HG03457 (cell line): ENCODE measurements at regions not wholly inside any gene's neighbourhood (a gene's known extent, or its start where the extent isn't known, plus 50 kb on each side); places are given as distances from the start of the nearest gene placed in this dataset.
"Not testable (repeated sequence)": the region's sequence is repeated elsewhere in the genome, so short reads cannot be mapped to it uniquely, and the experiment has no call there.

Experiments used
- ATAC-seq: cut with Tn5 transposase; IDR thresholded peaks from one replicate; pipeline ENCODE4 v1.9.1; 2021; ENCODE audit warnings: moderate number of reproducible peaks; ENCODE audit not compliant: unreplicated experiment

GRCh38 chr1:87398641-87399040 lies 70.0 kb downstream of the LMO4 start:
- ATAC-seq: no peak

- no peak for ATAC-seq
Measured at GRCh38 chr1:87399264-87399663, 70.6 kb downstream of the LMO4 start.

DNA sequence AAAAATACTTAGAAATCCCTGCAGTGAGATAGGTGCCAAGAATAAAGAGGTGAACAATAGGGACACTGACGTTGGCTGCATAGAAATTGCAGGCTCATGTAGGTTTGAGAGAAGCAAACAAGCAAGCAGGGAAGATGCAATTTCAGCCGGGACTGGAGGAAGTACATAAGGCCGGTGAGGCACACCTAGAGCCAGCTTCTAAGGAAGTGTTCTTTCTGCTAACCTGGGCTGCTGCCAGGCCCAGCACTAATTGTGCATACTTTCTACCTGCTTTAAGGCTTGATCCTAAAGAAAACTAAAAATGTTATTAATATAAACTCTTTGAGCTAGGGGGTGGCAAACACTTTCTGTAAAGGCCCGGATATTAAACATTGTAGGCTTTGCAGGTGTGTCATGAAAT lies 71.0 kb downstream of the LMO4 start:
- no peak for ATAC-seq

- no peak for ATAC-seq
Measured at GRCh38 chr1:87400813-87401212, 72.1 kb downstream of the LMO4 start.

DNA sequence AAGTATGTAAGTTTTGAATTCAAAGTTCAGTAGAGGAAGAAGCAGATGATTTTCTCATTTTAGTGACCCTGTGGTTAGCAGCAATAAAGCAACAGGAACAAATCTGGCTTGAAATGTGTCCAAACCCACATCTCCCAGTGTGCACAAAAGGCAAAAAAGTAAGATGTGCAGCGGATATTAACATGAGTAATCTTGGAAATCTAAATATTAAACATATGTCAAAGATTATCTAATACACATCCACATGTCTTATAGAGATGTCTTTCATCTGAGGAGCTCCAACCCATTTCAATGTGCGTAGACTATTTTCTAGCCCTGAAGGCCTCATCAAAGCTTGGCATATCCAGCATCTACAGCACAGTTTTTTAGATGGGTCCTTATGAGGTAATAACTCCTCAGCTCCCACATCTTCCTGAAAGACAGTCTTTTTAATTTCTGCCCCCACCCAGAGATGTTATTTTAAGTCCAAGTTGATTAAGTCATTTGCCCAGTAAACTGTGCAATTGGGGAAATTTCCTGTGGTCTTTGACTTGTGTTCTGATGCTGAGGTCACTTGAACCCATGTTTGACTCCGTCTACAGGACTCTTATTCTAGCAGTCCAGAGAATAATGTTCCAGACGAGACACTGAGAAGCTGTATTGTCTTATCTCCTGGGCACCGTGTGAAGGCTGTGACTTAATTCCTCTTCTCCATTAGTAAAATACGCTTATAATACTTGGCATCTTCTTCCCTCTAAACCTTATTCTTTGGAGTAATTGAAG lies 73.7 kb downstream of the LMO4 start:
- no peak for ATAC-seq

DNA sequence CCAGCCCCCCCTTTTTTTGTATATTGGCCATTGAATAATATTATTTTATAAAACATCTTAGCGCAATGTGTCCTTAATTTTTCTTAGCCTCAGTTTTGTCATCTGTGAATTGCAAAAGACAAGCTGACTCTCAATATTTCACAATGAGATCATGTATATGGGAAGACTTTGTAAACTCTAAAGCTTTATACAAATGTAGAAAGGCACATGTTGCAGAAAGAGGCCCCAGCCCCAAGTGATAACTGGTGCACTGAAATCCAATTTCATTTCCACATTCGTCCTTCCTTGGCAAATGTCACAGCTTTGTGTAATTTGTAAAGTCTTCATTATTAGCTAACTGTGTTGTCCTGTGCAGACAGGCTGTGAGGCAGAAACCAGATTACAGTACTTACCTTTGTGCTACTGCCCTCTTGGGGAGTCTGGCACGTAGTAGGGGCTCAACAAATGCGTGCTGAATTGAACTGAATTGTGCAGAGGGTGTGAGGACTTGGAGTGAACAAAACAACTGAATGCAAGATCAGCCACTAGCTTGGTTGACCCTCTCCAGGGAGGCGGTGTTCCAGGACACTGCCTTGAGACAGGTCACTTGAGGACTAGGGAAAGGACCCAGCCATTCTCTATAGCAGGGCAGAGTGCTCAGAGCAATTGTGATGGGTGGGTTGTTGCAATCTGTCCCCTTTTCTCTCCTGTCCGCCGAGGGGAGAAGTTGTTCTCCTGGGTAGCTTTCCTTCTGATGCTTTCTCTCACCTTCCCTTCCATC lies 74.6 kb downstream of the LMO4 start:
- ATAC-seq: no peak

DNA sequence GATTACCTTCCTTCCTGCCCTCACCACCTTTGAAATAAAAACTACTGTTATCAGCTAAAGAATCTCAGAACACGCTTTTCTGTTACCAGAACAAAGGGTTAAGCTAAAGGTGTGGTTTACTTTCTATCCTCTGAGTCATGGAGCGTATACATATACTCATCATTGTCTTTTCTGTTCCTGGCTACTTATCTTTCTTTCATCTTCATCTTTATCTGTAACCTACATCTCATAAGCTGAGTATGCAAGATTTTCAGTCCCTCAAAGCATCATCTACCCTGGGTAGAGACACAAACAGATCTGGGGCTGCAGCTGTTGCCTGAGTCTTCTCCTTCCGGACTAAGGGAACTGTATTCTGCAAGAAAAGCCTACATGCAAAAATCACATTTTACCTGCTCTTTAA lies 75.6 kb downstream of the LMO4 start:
- no peak for ATAC-seq

- ATAC-seq: no peak
Measured at GRCh38 chr1:87408665-87409248, 80.1 kb downstream of the LMO4 start.

GRCh38 chr1:87410776-87411480 lies 82.2 kb downstream of the LMO4 start:
- no peak for ATAC-seq

- not testable (repeated sequence) for ATAC-seq
Measured at GRCh38 chr1:87413846-87414245, 85.2 kb downstream of the LMO4 start.

DNA sequence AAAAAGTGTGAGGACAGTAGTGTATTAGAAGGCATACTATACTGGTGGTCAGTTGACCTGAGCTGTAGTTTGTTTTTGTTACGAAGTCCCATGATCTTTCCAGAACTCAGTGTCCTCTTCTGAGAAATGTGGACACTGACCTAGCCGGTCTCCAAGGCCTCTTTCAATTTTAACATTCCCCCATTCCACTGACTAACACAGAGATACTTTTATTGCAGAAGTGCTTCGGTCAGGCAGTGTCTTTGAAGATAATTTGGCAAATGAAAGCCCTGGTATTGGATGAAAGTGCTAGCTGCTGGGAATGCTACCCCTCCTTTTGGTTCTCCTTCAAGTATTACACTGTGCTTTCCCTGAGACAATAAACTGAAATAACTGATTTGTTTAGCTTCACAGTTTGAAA lies 89.4 kb downstream of the LMO4 start:
- no peak for ATAC-seq

DNA sequence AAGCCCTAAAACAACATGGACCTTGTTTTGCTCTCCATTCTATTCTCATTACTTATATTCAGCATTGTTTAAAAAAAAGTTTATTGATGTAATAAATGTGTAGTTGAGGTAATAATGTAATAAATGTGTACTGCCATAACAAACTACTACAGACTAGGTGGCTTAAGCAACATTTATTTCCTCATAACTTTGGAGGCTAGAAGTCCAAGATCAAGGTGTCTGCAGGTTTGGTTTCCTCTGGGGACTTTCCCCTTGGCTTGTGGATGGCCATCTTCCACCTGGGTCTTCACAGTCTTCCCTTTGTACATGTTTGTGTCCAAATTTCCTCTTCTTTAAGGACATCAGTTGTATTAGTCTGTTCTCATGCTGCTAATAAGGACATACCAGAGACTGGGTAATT lies 93.1 kb downstream of the LMO4 start:
- ATAC-seq: no peak

GRCh38 chr1:87424541-87424940 lies 95.9 kb downstream of the LMO4 start:
- no peak for ATAC-seq

DNA sequence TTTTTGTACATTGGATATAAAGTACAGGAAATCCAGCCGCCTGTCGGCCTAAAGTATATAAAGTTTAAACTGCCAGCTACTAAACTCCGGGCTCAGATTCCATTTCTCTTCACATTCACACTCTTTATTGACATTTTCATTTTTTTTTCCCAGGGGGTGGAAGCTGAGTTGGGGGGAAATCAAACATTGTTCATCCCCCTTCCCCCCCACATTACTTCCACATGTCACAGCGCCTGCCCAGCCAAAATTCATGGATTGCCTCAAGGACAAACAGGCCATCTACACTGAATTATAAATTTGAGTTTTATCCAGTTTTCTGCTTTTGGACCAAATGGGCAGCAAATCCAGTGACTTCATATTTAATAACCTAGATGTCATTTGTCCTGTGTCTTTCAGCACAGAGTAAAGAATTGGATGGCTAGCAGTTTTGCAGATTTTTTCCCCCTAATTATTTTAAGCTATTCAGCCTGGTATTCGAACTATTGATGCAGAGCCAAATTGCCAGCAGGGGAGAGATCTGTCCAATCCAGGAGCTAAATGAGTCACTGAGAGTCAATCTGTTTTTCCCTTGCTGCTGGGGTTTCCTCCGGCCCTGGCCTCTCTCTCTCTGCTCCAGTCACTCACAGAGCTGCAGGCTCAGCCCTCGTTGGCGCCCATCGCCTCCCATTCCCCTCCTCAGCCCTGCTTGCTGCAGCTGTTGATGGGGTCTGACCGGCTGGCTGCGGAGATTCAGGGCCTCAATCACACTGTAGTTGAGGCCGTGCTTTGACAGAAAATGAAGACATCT lies 98.0 kb downstream of the LMO4 start:
- no peak for ATAC-seq

GRCh38 chr1:87428367-87428766 lies 99.7 kb downstream of the LMO4 start:
- ATAC-seq: no peak

DNA sequence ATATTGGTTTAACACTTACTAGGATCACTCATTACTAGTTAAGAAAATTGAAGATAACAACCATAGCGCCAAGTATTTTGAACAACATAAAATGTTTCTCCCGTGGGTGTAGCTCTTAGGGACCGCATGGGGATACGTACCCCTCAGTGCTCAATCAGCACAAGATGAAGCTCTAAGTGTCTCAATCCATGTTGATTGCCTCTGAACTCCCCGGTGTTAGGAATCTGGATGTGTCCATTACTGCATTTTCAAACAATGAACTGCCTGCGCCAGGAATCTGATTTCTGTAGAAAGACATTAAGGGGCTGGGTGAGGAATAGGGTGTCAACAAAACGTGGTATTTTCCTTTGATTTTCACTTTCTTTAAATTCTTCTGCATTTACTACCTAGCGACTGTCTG lies 100.2 kb downstream of the LMO4 start:
- ATAC-seq: no peak

DNA sequence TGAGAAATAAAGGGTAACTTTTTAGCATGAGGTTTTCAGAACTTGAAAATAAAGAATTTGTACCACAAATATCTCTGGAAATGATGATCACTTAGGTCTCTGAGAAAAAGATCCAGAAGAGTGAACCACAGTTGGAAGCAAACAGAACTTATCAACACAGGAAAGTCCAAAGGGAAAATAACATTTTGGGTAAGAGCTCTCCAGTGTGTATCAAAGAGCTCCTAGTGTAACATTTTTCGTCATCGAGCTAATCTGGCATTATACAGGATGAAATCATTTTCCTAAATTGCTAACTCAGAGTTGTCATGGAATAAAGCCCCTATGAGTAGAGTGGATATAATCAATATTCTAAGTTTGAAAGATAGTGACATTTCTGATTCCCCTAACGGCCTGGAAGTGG lies 104.0 kb downstream of the LMO4 start:
- no peak for ATAC-seq

- ATAC-seq: not testable (repeated sequence)
Measured at GRCh38 chr1:87433101-87433500, 104.4 kb downstream of the LMO4 start.

DNA sequence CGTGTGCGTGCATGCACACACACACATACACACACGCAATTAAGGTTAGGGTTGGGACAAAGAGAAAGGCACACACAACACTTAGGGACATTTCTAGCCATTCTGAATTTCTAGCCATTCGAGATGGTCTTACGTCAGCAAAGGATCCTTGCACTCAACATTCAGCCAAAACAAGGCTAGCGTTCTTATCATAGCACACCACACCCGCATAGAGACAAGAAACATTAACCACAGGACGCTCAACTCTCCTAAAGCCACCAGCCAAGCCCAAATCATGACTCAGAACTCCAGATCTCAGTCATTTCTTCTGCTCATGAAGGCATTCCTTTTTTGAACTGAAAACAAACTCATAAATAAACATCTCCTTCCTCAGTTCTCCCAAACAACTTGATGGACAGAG lies 106.8 kb downstream of the LMO4 start:
- no peak for ATAC-seq

GRCh38 chr1:87436115-87436514 lies 107.4 kb downstream of the LMO4 start:
- not testable (repeated sequence) for ATAC-seq

DNA sequence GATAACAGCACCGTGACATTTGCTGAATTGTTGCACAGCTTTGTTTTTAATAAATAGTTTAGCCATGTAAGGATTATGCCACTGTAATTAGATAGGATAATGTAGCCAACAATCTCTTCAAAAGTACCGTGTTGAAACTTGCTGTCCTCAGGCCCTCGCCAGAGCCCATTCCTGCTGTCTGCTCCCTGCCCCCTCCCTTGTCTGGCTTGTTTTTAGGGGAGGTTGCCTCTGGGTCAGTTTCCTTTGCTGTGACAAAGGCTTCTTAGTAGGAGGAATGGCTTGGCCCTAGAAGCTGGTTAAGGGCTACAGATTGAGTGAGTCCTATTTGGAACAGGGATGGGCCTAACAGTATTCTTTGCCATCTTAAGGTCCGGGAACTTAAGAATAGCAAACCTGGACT lies 107.9 kb downstream of the LMO4 start:
- ATAC-seq: no peak
